CD4-positive, alpha-beta T cell treated with Interleukin-10 for 1 hour (primary cell): ENCODE measurements at regions not wholly inside any gene's neighbourhood (a gene's known extent, or its start where the extent isn't known, plus 50 kb on each side); places are given as distances from the start of the nearest gene placed in this dataset.

ENCODE experiments used
- DNase-seq: peaks from one replicate; pipeline ENCODE4 v3.0.0-alpha.2; 2020

DNA sequence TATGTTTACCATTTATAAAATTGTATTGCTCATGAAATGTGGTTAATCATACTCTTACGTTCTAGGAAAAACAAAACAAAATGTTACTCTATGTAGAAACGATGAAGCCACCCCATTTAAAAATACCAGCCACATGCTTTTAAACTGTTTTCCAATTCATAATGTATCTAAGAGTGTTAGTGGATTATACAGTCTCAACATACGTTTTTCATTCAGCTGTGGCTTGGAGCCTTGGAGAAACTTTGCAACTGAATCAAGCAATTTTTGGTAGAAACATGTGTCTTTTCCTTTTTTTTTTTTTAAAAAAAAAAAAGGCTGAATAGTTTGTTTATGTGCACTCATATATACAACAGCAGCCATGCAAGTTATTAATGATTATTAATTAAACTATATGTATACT, 378.0 kb upstream of the SEMA3D start:
- no peak for DNase-seq

DNA sequence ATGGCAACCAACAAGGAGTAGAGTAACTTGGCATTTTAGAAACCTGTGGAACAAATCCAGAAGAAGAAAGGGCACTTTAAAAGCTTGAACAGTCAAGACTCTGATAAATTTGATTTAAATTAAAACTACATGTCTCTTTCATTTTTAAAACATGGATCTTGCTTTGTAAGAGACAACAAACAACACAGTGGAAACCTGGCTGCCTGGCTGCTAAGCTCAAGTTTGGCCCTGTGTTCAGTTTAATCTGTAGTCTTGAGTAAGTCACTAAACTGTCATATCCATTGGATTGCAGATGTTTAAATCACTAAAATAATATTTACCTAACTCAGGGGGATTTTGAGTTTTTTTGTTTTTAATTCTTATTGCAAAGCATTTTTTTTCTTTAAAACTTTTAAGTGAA, 374.9 kb upstream of the SEMA3D start:
- DNase-seq, result no peak

DNA sequence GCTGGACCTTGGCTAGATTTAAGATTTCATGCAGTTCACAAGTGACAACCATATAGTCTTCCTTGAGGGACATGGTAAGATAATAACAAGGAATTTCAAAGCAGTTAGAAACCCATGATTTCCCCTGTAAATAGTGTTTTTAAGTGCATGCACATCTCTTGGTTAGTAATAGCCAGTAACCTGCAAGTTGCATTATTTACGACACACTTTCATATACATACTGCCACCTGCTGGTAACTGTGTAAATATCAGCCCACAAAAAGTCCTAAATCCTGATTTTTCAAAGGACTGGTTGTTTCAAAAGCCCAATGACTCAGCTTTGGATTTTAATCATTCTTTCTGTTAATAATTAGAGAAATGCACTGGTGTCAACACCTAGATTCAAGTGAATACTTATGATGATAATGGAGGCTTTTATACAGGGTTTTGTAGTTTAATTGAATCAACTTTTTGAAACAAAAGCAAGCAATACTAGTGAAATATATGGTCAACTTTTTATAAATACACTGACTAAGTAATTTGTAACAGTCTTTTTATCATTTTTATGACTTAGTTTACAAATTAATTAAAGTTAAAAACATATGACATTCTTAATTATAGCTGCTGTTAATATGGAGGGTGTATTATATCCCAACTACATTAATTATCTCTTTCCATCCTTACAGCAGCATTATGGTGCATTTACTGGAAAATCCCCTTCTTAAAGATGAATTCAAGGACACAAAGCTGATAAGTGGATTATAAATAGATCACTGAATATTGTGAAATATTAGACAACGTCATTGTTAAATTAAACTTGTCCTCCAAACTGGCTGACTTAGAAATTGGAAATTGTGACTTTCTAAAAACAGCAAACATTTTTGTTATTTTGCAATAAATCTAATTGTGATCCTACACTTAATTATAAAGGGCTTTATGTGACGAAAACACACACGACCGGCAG, 367.7 kb upstream of the SEMA3D start:
- DNase-seq, result peak; percentile 12

DNA sequence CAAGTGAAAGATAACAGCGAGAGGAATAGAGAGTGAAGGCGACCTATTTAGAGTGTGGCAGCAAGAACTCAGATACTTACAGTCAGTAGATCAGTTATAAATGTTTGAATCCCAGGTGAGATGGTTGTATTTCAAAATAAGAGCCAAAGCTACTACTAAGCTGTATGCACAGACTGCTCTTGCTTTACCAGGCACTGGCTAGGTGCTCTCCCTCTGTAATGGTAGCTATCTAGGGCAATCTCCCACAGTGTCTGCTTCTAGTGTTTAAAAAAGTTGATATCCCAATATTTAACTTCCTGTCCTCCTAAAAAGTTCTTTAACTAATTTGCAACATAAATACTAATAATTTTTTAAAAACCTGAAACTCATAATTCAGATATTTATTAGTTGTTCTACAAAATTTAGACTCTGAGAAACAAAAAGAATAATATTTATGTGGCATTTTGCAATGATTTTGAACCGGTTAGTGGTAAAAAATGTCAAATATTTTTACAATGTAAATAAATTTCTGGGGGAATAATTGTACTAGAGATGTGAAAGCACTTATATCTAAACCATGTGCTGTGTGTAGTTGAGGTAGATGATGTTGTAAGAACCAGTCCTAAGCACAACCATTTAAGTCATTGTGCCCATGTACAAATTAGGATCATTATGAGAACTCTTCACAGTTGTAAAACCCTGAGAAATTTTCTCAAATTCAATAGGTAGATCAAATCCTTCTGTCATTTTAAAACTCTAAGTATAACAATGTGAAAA, 349.3 kb upstream of the SEMA3D start:
- no peak for DNase-seq

DNA sequence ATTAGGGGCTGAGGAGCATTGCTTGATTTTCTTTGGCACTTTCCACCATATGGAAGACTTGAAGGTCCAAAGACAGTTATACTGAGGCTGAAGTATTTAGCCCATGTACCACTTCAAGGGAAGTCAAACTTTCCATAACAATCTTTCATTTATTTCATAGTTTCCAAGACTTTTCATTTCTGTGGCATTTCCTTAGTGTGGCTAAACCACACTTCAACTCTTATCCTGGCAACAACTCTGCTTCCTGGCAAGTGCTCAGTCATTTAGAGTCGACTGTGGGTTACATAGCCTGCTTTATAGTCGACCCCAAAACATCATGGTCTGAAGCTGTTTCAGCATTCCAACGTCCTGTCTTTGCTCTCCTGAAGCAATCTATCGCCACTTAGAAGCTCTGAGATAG, 343.0 kb upstream of the SEMA3D start:
- DNase-seq, result no peak

DNA sequence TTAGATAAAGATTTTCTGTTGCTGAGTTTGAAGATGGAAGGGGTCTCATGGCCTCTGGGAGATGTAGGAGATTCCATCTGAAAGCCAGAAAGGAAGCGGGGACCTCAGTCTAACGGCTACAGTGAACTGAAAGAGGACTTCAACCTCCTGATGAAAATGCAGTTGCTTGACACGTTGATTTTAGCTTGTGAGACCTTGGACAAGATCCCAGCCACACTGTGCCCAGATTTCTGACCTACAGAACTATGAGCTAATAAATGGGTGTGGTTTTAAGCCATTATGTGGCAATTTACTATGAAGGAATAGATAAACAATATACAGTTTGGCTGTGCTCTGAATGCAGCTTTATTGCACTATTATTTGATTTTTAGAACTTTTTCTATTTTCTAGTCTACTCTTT, 342.3 kb upstream of the SEMA3D start:
- no peak for DNase-seq

DNA sequence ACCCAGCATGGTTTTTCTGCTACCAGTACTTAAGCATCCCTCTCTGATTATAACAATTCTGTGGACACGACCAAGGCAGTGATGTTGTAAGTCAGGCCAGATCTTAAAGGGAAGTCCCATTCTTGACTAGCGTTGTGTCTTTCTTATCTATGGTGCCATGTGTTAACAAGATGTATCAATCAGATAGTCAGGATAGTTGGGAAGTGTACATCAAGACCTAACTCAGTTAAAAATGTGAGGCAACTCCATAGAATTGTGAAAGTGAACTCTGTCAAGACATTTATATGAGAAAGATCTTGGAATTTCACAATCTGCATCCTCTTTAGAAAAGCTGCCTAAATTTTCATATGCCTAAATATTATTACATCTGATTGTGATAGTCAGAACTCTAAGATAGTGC, 341.7 kb upstream of the SEMA3D start:
- no peak for DNase-seq

DNA sequence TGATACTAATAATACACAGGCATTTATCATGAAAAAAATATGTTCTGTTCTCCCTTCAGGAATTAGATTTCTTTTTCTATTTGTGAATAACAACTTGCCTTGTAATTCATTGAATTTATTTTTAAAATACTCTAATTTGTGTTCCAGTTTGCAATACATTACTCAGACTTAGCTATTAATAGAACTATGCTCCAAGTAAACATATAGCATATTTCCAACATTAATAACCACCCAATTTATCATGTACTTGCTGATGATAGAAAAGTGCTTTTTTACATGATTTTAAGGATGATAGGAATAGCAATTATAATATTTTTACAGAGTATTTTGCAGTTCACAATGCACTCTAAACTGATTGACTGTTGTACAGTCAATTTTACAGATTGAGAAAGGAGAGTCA, 338.8 kb upstream of the SEMA3D start:
- no peak for DNase-seq

DNA sequence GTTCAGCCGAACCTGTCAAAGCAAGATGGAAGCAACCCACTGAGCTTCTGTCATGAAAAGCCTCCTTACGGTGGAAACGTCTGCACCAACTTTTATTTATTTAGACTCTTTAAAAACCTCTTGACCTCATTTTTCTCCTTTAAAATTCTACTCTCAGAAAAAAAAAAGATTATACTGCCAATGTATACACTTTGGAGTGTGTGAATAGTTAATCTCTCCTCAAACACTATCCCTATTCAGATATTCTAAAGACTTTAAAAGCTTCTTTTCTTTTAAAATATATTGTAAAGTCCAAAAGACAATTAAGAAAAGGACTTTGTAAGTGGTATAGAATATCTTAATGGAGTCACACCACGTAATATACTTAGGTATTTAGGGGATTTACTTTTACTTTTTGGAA, 335.2 kb upstream of the SEMA3D start:
- no peak for DNase-seq

DNA sequence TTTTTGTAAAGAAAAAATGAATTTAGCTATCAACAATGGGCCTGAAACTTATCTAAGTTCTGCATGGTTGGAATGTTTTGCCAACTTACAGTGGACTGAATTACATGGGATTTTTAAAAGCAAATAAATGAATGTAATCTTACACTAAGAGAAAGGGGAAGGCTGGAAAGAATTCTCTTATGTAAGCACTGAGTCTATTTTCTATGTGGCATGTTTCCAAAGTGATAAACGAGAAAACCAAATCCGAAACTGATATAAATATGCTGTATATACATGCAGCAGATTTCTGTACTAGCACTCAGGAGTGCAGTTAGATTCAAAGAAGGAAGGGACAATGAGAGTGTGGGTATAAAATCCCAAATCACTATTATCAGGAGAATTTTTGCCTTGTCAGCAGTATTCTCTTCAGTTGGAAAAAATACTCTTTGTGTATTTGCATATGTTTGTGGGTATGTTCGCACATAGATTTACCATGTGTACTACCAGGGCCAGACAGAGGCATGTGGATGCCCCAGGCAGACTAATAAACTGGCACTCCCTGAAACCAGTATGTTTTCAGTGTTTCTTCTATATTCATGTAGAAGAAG, 334.3 kb upstream of the SEMA3D start:
- DNase-seq, result no peak

DNA sequence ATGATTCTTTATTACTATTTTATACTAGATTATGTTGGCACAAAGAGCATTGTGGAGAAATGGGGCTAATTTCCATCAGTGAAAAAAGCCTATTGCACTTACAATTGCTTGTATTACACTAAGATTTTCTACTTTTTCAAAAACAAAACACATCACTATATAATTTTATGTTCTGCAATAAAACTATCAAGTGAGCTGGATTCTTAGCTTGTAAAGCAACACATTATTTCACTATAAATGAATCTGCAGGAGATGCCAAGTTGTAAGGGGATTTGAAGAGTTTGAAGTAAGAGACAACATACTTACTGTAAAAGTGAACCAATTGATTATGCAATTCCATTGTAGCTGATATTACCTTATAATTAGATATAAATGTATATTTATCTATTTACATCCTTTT, 333.3 kb upstream of the SEMA3D start:
- no peak for DNase-seq

DNA sequence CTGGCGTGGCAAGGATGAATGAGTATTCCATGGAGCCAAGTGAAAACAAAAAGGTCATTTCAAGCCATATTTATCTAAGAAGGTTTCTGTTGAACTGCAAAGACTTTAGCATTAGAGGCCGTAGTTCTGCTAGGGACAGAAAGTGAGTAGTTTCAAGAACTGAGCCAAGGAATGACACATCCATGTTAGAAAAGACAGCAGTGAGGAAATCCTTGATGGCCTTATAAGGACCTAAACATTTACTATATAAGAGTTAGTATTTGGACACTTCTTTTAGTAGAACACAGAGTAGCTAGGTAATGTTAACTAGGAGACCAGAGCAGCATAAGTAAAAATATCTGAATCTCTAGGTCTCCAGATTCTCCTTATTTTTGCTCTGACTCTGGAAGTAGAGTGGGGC, 329.8 kb upstream of the SEMA3D start:
- no peak for DNase-seq

DNA sequence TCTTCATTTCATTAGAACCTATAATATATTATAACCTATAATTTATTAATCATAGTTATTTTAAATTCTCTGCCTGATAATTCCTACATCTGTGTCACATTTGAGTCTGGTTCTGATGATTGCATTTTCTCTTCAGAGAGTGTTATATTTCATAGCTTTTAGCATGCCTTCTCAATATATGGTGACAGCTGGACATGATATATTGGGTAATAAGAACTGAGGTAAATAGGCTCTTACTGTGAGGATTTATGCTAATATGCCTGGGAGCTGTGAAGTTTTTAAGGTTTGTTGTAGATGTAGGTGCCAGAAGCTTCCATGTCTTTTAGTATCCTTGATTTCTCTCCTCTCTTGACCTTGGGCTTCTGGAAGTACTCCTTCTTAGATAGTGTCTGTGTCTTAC, 325.9 kb upstream of the SEMA3D start:
- no peak for DNase-seq

DNA sequence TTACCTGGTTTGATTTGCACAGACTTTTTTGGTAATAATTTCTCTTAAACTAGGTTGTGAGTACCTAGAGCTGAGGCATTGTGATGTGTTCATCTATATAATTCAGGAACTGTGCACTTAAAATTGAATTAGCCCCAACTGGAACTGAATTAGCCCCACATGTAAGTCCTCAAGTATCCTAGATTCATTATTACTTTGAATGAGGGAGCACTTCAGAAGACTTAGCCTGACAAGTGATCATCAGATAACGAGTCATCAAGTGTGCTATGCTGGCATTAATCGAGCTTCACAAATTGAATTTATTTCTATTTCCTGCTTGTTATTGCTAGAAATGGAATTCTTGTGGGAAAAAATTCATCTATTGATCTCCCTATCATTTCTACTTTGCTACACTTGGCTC, 323.4 kb upstream of the SEMA3D start:
- no peak for DNase-seq

DNA sequence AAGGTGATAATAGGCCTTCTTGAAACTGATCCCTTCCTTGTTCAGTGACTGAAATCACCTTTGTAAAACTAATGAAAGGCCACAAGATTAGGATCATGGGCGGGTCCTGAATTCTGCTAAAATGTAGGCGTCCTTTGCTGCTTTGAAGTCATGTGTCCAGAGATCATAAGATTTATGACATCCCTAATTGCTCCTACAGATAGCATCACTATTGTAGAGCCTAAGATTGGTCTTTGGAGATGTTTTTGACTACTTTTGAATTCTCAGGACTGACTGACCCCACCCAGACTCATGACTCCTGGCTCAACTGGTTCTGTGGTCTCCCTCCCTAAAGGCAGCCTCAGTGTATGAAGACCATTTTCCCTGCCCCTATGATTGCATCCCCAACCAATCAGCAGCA, 322.6 kb upstream of the SEMA3D start:
- no peak for DNase-seq

DNA sequence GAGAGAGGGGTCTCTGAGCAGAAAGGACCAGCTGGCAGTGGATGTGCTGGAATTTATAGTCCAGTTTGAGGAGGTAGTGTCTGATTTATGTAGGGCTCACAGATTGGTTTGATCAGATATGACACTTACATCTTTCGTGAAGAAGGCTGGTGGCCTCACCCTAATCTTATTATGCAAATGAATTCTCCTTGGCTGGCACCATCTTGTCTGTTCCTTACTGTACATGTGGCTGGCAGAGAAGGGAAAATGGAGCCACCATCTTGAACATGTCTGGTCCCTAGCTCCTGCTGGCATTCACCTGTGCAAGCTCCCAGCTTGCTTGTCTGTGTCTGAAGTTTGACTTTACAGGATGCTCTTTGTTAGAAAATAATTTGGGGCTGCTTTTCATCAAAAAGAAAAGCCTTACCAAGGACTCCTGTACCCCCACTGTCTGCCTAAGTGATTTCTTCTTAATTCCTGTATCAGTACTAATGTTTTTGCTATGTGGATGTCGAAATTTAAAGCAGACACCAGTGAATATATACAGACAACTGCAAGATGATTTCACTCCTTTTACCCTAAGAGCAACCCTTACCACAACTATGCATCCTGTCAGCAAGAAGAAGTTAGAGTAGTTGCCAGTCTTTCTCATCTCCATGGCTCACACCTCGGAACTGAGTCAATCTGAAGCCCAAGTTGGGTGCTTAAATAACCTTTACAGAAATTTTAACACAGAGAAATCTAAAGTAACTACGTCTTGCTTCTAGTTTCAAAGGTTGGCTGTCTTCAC, 322.0 kb upstream of the SEMA3D start:
- no peak for DNase-seq

DNA sequence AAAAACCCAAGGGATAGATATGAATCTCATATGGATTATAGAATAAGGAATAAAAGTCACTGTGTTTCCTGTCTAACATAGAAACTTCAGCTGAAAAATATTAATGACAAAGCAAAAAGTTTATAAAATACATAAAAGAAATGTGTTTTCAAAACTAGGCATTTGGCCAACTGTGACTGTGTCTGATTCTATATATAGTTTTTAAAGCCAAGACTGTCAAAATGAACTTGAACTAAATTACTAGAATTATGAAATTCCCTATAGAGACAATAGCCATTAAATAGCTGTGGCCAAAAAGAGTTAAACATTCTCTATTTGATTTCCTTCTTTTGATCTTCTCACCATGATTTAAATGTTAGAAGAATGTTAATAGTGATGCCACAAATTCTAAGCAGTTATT, 311.2 kb upstream of the SEMA3D start:
- no peak for DNase-seq

DNA sequence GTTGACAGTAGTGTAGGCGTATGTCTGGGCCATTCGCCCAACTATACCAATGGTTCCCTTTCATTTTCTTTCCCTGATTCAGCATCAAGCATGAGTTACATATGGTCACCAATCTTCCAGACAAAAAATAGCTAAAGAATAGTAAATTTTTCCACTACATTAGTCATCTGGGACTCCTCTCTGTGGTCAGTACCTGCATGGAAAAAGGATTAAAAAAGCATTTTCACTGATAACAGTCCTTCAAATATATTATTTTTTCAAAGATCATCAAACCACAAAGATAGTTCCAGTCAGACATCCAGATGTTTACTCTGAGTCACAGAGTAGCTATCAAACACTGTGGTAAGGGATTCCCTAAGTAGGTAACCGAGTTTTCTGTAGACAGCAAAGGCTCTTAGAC, 302.6 kb upstream of the SEMA3D start:
- DNase-seq, result no peak

DNA sequence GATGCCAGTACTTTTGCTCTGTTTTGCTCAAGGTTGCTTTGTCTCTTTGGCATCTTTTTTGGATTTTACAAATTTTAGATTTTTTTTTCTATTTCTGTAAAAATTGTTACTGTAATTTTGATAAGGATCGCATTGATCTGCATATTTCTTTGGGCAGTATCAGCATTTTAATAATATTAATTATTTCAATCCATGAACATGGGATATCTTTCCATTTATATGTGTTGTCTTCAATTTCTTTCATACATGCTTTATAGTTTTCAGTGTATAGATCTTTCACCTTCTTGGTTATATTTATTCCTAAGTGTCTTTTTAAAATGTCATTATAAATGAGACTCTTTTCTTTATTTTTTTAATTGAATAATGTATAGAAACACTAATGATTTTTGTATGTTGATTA, 301.6 kb upstream of the SEMA3D start:
- no peak for DNase-seq

DNA sequence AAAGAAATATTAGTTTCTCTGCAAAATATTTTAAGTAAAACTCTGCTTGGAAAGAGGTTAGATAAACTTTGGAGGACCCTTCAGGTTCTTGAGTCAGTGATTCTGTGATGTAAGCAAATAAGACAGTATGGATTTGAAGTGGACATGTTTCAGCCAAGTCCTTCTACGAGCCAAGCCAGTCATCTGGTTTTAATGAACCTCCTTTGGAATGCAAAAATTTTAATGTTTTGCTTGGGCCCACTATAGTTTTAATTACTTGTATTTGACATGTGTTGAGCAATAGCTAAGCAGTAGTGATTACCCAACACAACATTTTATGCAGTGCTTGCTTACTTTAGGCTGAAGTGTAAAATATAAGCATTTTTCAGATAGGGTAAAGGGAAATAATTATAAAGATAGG, 296.3 kb upstream of the SEMA3D start:
- DNase-seq, result no peak

DNA sequence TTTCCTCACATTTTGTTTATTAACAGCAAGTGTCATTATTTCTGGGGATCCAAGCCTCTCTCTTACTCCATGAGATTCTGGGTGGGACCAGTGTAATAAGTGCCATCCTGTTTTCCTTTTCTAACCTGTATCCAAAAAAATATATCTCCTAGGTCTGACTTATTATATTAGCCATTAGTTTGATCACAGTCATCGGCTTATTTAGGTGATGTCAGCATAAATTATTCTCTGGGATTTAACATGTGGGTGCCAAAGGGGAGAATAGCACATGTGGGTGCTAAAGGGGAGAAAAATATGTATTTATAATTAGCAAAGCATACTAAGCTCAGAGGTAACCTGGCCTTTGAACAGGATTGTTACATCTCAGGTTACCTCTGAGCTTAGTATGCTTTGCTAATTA, 293.8 kb upstream of the SEMA3D start:
- DNase-seq, result no peak

DNA sequence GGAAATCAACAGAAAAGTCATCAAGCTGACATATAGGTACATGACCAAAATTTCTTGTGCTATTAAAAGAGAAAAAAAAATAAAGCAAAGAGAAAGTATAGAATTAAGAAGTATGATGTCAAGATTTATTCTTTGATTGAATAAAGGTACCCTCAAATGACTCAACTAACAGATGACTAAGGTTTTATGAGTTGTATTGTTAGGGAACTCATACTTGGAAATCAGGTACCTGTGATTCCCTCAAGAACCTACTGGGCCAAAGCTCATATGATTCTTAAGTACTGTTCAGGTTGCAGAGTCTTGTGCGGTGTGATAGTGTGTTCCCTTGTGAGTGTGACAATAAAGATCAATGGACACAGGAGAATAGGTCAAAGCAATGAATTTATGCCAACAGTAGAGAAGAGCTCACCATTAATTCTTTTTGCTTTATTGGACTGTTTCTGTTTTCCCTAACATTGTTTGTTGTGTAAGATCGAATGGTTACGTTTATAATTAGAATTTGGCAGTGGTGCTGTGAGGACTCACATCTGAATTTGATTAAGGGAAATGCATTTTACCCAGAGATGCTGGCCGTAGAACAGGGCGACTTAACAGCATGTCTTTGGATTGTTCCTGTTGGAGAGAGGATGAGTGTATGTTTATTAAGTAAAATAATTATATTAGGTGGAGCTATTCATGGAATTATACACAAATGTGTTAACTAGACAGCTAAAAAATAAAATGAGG, 293.2 kb upstream of the SEMA3D start:
- no peak for DNase-seq

DNA sequence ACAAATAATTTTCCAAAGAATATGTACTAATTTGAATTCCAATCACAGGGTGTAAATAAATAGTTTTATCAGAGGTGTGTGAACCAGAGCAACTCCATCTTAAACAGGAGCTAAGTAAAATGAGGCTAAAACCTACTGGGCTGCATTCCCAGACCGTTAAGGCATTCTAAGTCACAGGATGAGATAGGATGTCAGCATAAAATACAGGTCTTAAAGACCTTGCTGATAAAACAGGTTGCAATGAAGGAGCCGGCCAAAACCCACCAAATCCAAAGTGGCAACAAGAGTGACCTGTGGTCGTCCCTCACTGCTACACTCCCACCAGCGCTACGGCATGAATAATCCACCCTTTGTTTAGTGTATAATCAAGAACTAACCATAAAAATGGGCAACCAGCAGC, 291.7 kb upstream of the SEMA3D start:
- DNase-seq, result no peak
